DOHH2 (cell line): ENCODE measurements at regions not wholly inside any gene's neighbourhood (a gene's known extent, or its start where the extent isn't known, plus 50 kb on each side); places are given as distances from the start of the nearest gene placed in this dataset.

Experiments
- EZH2phosphoT487 ChIP-seq: fragments of 200-600 bp; sonication (generic); IDR thresholded peaks from 2 replicates; pipeline ENCODE4 v1.6.1; 2017; ENCODE audit warnings: borderline replicate concordance, mild to moderate bottlenecking, antibody characterized with exemption, low read length, moderate library complexity, mixed read lengths
- TF ChIP-seq, protein P1 (sequence below): fragments of 200-600 bp; sonication (generic); IDR thresholded peaks from one replicate; pipeline ENCODE4 v1.5.1; 2014; ENCODE audit warnings: antibody characterized with exemption, mild to moderate bottlenecking, low read depth, low read length; ENCODE audit not compliant: poor library complexity, severe bottlenecking

DNA sequence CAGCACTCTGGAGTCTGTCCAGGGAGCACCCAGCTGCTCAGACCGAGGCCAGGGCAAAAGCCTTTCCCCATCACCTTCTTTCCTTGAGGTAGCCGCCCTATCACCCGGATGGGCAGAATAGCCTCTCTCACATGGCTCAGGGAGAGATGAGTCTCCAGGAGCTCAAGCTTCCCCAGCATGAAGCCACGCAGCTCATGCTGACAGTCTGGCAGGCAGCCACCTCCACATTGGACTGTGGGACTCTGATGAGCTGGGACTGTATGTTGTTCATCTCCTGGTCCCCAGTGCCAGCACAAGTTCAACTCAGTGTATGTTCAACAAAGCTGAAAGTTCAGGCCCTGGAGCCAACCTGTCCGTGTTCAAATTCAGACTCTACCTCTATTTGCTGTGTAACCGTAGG lies 75.2 kb upstream of the ZC3H12A start:
- TF ChIP-seq, protein P1, sequence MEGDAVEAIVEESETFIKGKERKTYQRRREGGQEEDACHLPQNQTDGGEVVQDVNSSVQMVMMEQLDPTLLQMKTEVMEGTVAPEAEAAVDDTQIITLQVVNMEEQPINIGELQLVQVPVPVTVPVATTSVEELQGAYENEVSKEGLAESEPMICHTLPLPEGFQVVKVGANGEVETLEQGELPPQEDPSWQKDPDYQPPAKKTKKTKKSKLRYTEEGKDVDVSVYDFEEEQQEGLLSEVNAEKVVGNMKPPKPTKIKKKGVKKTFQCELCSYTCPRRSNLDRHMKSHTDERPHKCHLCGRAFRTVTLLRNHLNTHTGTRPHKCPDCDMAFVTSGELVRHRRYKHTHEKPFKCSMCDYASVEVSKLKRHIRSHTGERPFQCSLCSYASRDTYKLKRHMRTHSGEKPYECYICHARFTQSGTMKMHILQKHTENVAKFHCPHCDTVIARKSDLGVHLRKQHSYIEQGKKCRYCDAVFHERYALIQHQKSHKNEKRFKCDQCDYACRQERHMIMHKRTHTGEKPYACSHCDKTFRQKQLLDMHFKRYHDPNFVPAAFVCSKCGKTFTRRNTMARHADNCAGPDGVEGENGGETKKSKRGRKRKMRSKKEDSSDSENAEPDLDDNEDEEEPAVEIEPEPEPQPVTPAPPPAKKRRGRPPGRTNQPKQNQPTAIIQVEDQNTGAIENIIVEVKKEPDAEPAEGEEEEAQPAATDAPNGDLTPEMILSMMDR, result no peak
- no peak for TF ChIP-seq EZH2phosphoT487
